Body of pancreas (tissue), 4 donors: ENCODE measurements at regions not wholly inside any gene's neighbourhood (a gene's known extent, or its start where the extent isn't known, plus 50 kb on each side); places are given as distances from the start of the nearest gene placed in this dataset.

Experiments used
- CTCF ChIP-seq, 7 experiments: fragments of 450-650 bp in 4 of 7; fragments of 200-600 bp in 3 of 7; sonication (generic) in 3 of 7; IDR thresholded peaks; one replicate each; pipeline ENCODE4 v1.5.1; 2016 to 2019; ENCODE audit warnings: antibody characterized with exemption in 7 of 7
- POLR2A ChIP-seq, 3 donors: fragments of 450-650 bp; IDR thresholded peaks; one replicate each; pipeline ENCODE4 v1.6.1; 2016; ENCODE audit warnings: antibody characterized with exemption in 3 of 3, mild to moderate bottlenecking in 2 of 3

GRCh38 chr11:32307913-32308312 is 127.4 kb downstream of the WT1 start:
- TF ChIP-seq CTCF (IDR thresholded peaks at IDR 0.05) = no peak
- TF ChIP-seq POLR2A (IDR thresholded peaks at IDR 0.05) = no peak
